ENCODE measurements at regions not wholly inside any gene's neighbourhood (a gene's known extent, or its start where the extent isn't known, plus 50 kb on each side); places are given as distances from the start of the nearest gene placed in this dataset.

GRCh38 chr20:61159957-61160686 is 91.9 kb upstream of the CDH4 start:
- in situ Hi-C loops (cut with HindIII; ENCODE audit: low sequenced_read_pairs) = no loop called here

DNA sequence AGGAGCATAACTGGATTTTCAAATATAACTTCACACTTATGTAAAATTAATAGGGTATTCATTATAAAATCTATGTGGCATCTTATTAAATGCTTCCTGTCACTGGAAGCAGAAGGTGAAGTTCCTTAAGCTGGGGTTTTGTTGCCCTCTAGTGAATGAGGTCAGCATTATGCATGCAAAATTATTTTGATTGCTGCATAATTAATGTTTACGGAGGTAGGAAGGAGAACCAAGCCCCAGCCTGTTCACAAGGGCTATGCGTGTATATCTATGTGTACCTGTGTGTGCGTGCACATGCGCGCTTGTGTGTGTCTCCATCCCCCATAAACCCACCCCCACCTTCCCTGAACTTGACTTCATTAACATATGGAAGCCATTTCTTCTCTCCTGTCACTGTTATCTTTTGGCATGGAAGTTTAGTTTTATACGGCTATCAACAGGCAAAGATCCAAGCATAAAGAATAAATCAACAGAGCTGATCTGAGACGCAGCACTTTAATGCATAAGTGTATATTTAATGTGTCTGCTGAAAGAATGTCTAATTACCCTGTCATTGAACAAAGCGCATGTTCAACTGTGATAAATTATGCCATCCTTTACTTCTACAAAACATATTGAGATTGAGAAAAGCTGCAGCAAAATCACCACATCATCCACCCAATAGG is 90.2 kb upstream of the CDH4 start:
- in situ Hi-C loops (cut with HindIII; ENCODE audit: low sequenced_read_pairs) = no loop called here

DNA sequence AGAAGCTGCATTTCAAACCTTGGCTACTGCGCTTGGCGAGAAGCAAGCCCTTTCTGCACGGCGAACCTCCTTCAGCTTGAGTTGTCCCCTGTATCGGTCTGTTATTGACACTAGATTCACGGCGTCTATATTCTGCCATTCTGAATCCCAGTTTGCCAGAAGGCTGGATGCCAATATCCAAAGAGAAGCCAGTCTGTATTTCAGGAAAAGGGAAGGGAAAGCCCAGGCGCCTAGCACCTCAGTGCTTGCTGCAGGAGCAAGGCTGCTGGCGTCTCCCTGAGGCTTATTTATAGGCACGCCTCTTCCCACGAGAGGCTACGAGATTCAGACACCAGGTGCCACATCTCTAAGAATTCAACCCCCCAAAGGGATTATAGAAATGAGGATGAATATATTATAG is 89.6 kb upstream of the CDH4 start:
- in situ Hi-C loops (cut with HindIII; ENCODE audit: low sequenced_read_pairs) = no loop called here

DNA sequence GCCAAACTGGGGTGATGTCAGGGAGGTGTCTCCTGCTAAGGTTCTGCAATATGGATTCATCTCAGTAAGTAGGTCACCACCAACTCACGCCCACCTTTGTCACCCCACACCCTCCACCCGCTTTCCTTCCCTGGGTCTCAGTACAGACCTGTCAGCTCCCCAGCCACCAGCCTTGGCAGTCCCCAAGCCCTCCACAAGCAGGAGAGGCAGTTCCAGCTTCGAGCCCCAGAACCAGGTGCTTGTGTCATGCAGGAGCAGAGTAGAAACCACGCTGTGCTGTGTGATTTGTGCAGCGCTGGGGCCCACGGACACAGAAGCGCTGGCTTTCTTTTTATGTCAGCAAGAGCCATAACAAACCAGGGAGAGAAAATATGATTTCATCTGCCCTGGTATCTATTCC is 89.0 kb upstream of the CDH4 start:
- in situ Hi-C loops (cut with HindIII; ENCODE audit: low sequenced_read_pairs) = no loop called here

- in situ Hi-C loops (cut with HindIII; ENCODE audit: low sequenced_read_pairs) = no loop called here
Measured at GRCh38 chr20:61166324-61166723, 85.7 kb upstream of the CDH4 start.

GRCh38 chr20:61168605-61169004 is 83.5 kb upstream of the CDH4 start:
- in situ Hi-C loops (cut with HindIII; ENCODE audit: low sequenced_read_pairs) = no loop called here

- in situ Hi-C loops (cut with HindIII; ENCODE audit: low sequenced_read_pairs) = no loop called here
Measured at GRCh38 chr20:61169874-61170273, 82.2 kb upstream of the CDH4 start.

GRCh38 chr20:61170496-61171320 is 81.4 kb upstream of the CDH4 start:
- in situ Hi-C loops (cut with HindIII; ENCODE audit: low sequenced_read_pairs) = no loop called here

GRCh38 chr20:61173267-61173666 is 78.8 kb upstream of the CDH4 start:
- in situ Hi-C loops (cut with HindIII; ENCODE audit: low sequenced_read_pairs) = no loop called here

DNA sequence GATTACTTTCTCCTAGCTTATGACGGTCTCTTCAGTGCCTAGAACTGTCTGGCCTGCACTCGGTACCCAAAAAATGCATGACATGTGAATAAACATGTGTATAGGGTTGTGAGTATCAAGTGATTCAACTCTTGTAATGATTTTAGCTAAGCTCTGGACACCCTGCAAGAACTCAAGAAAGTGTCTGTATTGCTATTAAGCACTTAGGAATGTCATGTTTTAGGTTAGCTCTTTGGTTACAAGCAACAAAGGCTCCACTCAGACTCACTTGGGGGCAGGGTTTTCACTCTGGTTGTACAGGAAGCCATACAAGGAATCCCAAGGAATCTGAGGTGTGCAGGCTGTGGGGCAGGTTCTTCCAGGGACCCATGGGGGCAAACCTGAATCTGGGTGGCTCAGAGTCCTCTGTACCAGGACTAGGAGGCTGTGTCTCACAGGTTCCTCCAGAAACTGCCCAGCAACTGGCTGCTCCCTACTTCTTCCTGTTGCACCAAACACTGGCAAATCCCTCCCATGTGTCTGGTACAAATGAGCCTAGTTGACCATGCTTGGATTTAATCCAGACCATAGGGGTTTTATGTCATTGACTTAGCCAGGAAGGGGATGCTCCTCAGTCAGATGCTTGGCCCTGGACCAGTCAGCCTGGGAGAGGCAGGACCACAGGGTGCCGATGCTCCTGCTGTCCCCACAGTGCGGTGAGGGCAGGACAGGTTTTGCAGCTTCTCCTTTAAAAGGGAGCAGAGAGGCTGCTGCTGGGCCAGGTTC is 77.9 kb upstream of the CDH4 start:
- in situ Hi-C loops (cut with HindIII; ENCODE audit: low sequenced_read_pairs) = no loop called here

GRCh38 chr20:61176874-61177273 is 75.2 kb upstream of the CDH4 start:
- in situ Hi-C loops (cut with HindIII; ENCODE audit: low sequenced_read_pairs) = no loop called here

DNA sequence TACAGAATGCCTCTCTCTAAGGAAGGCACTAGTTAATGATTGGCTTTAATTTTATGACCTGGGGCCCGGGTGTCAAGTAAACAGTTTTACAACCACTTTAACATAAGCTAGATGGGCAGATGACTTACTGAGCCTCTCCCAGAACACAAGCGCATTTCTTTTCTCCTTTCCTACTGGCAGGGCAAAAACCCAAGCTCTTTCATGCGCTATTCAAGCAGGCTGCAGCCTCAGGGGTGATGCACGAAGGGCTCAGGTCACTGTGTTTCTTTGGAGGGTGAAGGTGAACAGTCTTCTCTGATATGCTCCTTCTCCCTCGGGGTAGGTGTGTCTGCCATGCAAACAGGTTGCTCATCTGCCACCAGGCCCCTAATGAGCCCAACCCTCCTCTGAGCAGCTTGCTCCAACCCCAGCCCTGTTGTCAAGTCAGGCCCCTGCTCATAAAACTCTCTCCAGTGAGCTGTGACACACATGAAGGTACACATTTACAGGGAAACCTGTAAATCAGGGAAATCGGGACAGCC is 73.5 kb upstream of the CDH4 start:
- in situ Hi-C loops (cut with HindIII; ENCODE audit: low sequenced_read_pairs) = no loop called here

GRCh38 chr20:61184194-61184593 is 67.9 kb upstream of the CDH4 start:
- in situ Hi-C loops (cut with HindIII; ENCODE audit: low sequenced_read_pairs) = no loop called here

GRCh38 chr20:61185181-61185580 is 66.9 kb upstream of the CDH4 start:
- in situ Hi-C loops (cut with HindIII; ENCODE audit: low sequenced_read_pairs) = no loop called here

GRCh38 chr20:61185841-61186601 is 66.0 kb upstream of the CDH4 start:
- in situ Hi-C loops (cut with HindIII; ENCODE audit: low sequenced_read_pairs) = no loop called here

- in situ Hi-C loops (cut with HindIII; ENCODE audit: low sequenced_read_pairs) = no loop called here
Measured at GRCh38 chr20:61186771-61187472, 65.1 kb upstream of the CDH4 start.

- in situ Hi-C loops (cut with HindIII; ENCODE audit: low sequenced_read_pairs) = no loop called here
Measured at GRCh38 chr20:61189534-61189933, 62.5 kb upstream of the CDH4 start.

GRCh38 chr20:61191096-61191495 is 61.0 kb upstream of the CDH4 start:
- in situ Hi-C loops (cut with HindIII; ENCODE audit: low sequenced_read_pairs) = no loop called here

DNA sequence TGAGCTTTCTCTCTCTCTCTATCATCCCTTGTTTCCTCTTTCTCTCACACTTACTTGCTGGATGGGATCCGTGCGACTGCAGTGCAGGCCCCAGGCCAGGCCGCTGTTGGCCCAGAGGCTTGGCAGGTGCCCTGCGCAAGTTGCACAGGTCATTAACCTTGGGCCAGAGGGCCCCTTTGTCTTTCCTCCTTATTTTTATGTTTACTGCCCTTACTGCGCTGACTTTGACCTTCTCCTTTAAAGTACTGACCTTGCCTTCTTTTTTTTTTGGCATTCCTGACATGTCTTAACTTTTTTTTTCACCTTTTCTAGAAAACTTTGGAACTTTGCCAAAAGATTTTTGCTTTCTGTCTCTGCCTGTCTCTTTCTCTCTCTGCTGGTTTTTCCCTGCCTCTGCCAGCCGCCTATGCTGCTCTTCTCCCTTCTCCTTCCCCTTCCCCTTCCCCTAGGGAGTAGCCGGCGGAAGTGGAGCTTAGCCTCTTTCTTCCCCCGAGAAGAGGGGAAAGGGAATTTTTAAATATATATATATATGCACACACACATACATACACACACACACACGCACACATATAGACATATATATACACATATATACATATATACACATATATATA is 59.6 kb upstream of the CDH4 start:
- in situ Hi-C loops (cut with HindIII; ENCODE audit: low sequenced_read_pairs) = no loop called here

Data from DLD1 (cell line).